Astrocyte (in vitro differentiated cells and primary cell): ENCODE measurements at regions not wholly inside any gene's neighbourhood (a gene's known extent, or its start where the extent isn't known, plus 50 kb on each side); places are given as distances from the start of the nearest gene placed in this dataset.

Source experiments
- DNase-seq: peaks from one replicate; pipeline ENCODE4 v3.0.0-alpha.2; 2010; ENCODE audit warnings: low read depth
- FAIRE-seq: peaks from 2 replicates; lab custom pipeline; 2011; peaks lifted over from hg19 to GRCh38; lab: Jason Lieb, UNC
- H2AFZ ChIP-seq: 2 replicates; pipeline ENCODE4 v1.6.0; 2012; ENCODE audit warnings: low read depth, low read length, inconsistent platforms
- H3K27ac ChIP-seq: 2 replicates; pipeline ENCODE4 v1.5.1; 2011; ENCODE audit warnings: low read depth, low read length, inconsistent platforms
- H3K27me3 ChIP-seq: 2 replicates; pipeline ENCODE4 v1.6.0; 2011; ENCODE audit warnings: low read length, inconsistent platforms; ENCODE audit not compliant: insufficient read depth
- H3K36me3 ChIP-seq: 2 replicates; pipeline ENCODE4 v1.5.1; 2011; ENCODE audit warnings: low read length, inconsistent platforms; ENCODE audit not compliant: insufficient read depth
- H3K4me1 ChIP-seq: 2 replicates; pipeline ENCODE4 v1.5.1; 2011; ENCODE audit warnings: low read length, inconsistent platforms; ENCODE audit not compliant: insufficient read depth
- H3K4me2 ChIP-seq: 2 replicates; pipeline ENCODE4 v1.6.0; 2012; ENCODE audit warnings: low read length, inconsistent platforms
- H3K4me3 ChIP-seq: 2 replicates; pipeline ENCODE4 v1.5.1; 2011; ENCODE audit warnings: low read depth, mild to moderate bottlenecking, low read length, inconsistent platforms; ENCODE audit not compliant: insufficient read depth
- H3K79me2 ChIP-seq: 2 replicates; pipeline ENCODE4 v1.6.0; 2012; ENCODE audit warnings: mild to moderate bottlenecking, low read length, inconsistent platforms; ENCODE audit not compliant: insufficient read depth
- H3K9ac ChIP-seq: 2 replicates; pipeline ENCODE4 v1.6.0; 2012; ENCODE audit warnings: mild to moderate bottlenecking, low read length, inconsistent platforms
- H3K9me3 ChIP-seq: 2 replicates; pipeline ENCODE4 v1.5.1; 2012; ENCODE audit warnings: low read depth, mild to moderate bottlenecking, low read length, inconsistent platforms; ENCODE audit not compliant: insufficient read depth
- H4K20me1 ChIP-seq: 2 replicates; pipeline ENCODE4 v1.6.0; 2012; ENCODE audit warnings: low read length, inconsistent platforms; ENCODE audit not compliant: insufficient read depth
- H3K27ac Mint-ChIP-seq: one replicate; pipeline ENCODE4 v1.8.0; 2021; ENCODE audit warnings: mild to moderate bottlenecking, mixed read lengths; ENCODE audit not compliant: unreplicated experiment
- H3K27me3 Mint-ChIP-seq: one replicate; pipeline ENCODE4 v1.8.0; 2021; ENCODE audit warnings: low read depth, mixed read lengths; ENCODE audit not compliant: unreplicated experiment
- H3K36me3 Mint-ChIP-seq: one replicate; pipeline ENCODE4 v1.8.0; 2021; ENCODE audit warnings: low read depth, mixed read lengths; ENCODE audit not compliant: unreplicated experiment
- H3K4me1 Mint-ChIP-seq: one replicate; pipeline ENCODE4 v1.8.0; 2021; ENCODE audit warnings: low read depth, mixed read lengths; ENCODE audit not compliant: unreplicated experiment
- H3K4me3 Mint-ChIP-seq: one replicate; pipeline ENCODE4 v1.8.0; 2021; ENCODE audit warnings: mild to moderate bottlenecking, moderate library complexity, mixed read lengths; ENCODE audit not compliant: unreplicated experiment
- H3K9me3 Mint-ChIP-seq: one replicate; pipeline ENCODE4 v1.8.0; 2021; ENCODE audit warnings: mild to moderate bottlenecking, mixed read lengths; ENCODE audit not compliant: unreplicated experiment
- CTCF ChIP-seq: IDR thresholded peaks from 2 replicates; pipeline ENCODE4 v1.5.1; 2011; ENCODE audit warnings: low read depth, mild to moderate bottlenecking, inconsistent platforms, low read length, moderate library complexity; ENCODE audit not compliant: insufficient read depth
- EZH2 ChIP-seq: IDR thresholded peaks from 2 replicates; pipeline ENCODE4 v1.6.1; 2012; ENCODE audit warnings: mild to moderate bottlenecking, low read length, inconsistent platforms; ENCODE audit not compliant: insufficient read depth

- H3K4me1 Mint-ChIP-seq: no peaks in the 10 kb centered on the region
- Histone ChIP-seq H4K20me1 (no peaks in the 10 kb centered on the region), H2AFZ (no peak overlapping the region), H3K4me1 (no peaks in the 10 kb centered on the region), H3K4me3 (no peak overlapping the region), H3K36me3 (no peaks in the 10 kb centered on the region), H3K27ac (no peak overlapping the region), H3K9me3 (no peaks in the 10 kb centered on the region), H3K27me3 (no peaks in the 10 kb centered on the region), H3K4me2 (no peak overlapping the region), H3K79me2 (no peaks in the 10 kb centered on the region), H3K9ac (no peak overlapping the region)
- no peak overlapping the region for H3K4me3 Mint-ChIP-seq
- TF ChIP-seq CTCF: no peak
- TF ChIP-seq EZH2: no peak
- no peak overlapping the region for H3K27ac Mint-ChIP-seq
- DNase-seq (no peak), FAIRE-seq (no peak)
- H3K27me3 Mint-ChIP-seq: peaks cover 1% of the 10 kb centered on the region
- no peaks in the 10 kb centered on the region for H3K9me3 Mint-ChIP-seq
- H3K36me3 Mint-ChIP-seq: no peaks in the 10 kb centered on the region
Observed at GRCh38 chr5:117054911-117055310, 480.3 kb upstream of the SEMA6A start.

- no peaks in the 10 kb centered on the region for H3K9me3 ChIP-seq
- no peaks in the 10 kb centered on the region for H3K79me2 ChIP-seq
- H3K27me3 Mint-ChIP-seq: peaks cover 1% of the 10 kb centered on the region
- no peak overlapping the region for H3K27ac Mint-ChIP-seq
- H2AFZ ChIP-seq: no peak overlapping the region
- FAIRE-seq: no peak
- no peaks in the 10 kb centered on the region for H3K4me1 ChIP-seq
- H3K4me3 ChIP-seq: no peak overlapping the region
- H3K27ac ChIP-seq: no peak overlapping the region
- H4K20me1 ChIP-seq: no peaks in the 10 kb centered on the region
- TF ChIP-seq CTCF (no peak), EZH2 (no peak)
- H3K27me3 ChIP-seq: no peaks in the 10 kb centered on the region
- no peak overlapping the region for H3K4me2 ChIP-seq
- DNase-seq: no peak
- no peak overlapping the region for H3K9ac ChIP-seq
- no peaks in the 10 kb centered on the region for H3K36me3 ChIP-seq
- no peak overlapping the region for H3K4me3 Mint-ChIP-seq
- H3K36me3 Mint-ChIP-seq: no peaks in the 10 kb centered on the region
- H3K4me1 Mint-ChIP-seq: no peaks in the 10 kb centered on the region
- no peaks in the 10 kb centered on the region for H3K9me3 Mint-ChIP-seq
Observed at GRCh38 chr5:117054141-117054540, 479.5 kb upstream of the SEMA6A start.

- Mint-ChIP-seq H3K27ac (no peak overlapping the region), H3K27me3 (peaks cover 1% of the 10 kb centered on the region)
- H3K4me2 ChIP-seq: no peak overlapping the region
Observed at GRCh38 chr5:117041926-117042595, 467.4 kb upstream of the SEMA6A start.

More at GRCh38 chr5:117041926-117042595, 467.4 kb upstream of the SEMA6A start:
- TF ChIP-seq CTCF (no peak), EZH2 (no peak)
- Histone ChIP-seq H3K27me3 (no peaks in the 10 kb centered on the region), H3K36me3 (no peaks in the 10 kb centered on the region), H3K27ac (no peak overlapping the region), H3K4me3 (no peak overlapping the region), H3K9ac (no peak overlapping the region), H3K4me1 (no peaks in the 10 kb centered on the region), H2AFZ (no peak overlapping the region), H3K9me3 (no peaks in the 10 kb centered on the region), H3K79me2 (no peaks in the 10 kb centered on the region), H4K20me1 (no peaks in the 10 kb centered on the region)
- Mint-ChIP-seq H3K4me3 (no peak overlapping the region), H3K9me3 (no peaks in the 10 kb centered on the region), H3K36me3 (no peaks in the 10 kb centered on the region), H3K4me1 (no peaks in the 10 kb centered on the region)
- FAIRE-seq (peak; percentile 17), DNase-seq (no peak)
